Stimulated activated naive CD8-positive, alpha-beta T cell treated with anti-CD3 and anti-CD28 coated beads, Interleukin-15, Interleukin-2, amounts not matched to agents 100 ng/mL and 50 ng/mL, for 24 hours (primary cell): ENCODE measurements at regions not wholly inside any gene's neighbourhood (a gene's known extent, or its start where the extent isn't known, plus 50 kb on each side); places are given as distances from the start of the nearest gene placed in this dataset.

ENCODE experiments used
- H3K27ac Mint-ChIP-seq: one replicate; pipeline ENCODE4 v1.8.0; 2021; ENCODE audit warnings: mild to moderate bottlenecking, mixed read lengths
- H3K27me3 Mint-ChIP-seq: one replicate; pipeline ENCODE4 v1.8.0; 2021; ENCODE audit warnings: mixed read lengths
- H3K36me3 Mint-ChIP-seq: one replicate; pipeline ENCODE4 v1.8.0; 2021; ENCODE audit warnings: low read depth, mixed read lengths
- H3K4me1 Mint-ChIP-seq: one replicate; pipeline ENCODE4 v1.8.0; 2021; ENCODE audit warnings: low read depth, mixed read lengths
- H3K4me3 Mint-ChIP-seq: one replicate; pipeline ENCODE4 v1.8.0; 2021; ENCODE audit warnings: mild to moderate bottlenecking, mixed read lengths
- H3K9me3 Mint-ChIP-seq: one replicate; pipeline ENCODE4 v1.8.0; 2021; ENCODE audit warnings: mixed read lengths

DNA sequence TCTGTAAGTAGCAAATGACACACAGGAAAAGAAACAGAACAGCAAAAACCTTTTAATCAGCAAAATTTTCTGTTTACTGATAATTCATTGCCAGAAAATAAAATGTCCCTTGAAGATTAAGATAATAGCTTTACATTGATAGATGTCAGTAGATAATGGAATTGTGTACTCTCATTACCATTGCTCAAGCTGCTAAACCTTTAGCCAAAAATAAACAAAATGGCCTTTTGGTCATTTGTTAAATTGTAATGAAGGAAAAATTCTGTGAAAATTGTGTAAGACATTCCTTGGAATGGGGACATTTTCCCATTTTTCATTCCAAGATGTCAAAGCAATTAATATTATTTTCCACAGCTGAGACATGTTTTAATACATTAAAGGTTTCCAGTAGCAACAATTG is 189.8 kb downstream of the PLOD2 start:
- Mint-ChIP-seq H3K9me3 (no peaks in the 10 kb centered on the region), H3K4me3 (no peak overlapping the region), H3K4me1 (no peaks in the 10 kb centered on the region), H3K27ac (no peak overlapping the region), H3K36me3 (no peaks in the 10 kb centered on the region), H3K27me3 (no peaks in the 10 kb centered on the region)

DNA sequence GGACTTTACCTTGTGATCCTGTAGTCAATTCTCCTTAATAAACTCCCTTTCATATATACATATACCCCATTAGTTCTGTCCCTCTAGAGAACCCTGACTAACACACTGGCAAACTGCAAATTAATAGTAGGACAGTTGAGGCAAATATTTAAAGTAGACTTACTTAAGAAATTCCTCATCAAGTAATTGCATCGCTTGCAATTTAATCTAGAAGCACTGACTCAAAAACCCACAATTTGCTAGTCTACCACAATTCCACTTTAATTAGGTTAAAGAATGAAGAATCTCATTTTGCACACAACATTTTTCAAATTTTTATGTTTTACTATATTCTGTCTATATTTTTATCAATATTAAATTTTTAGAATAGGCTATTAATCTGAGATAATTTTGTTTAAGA is 188.1 kb downstream of the PLOD2 start:
- Mint-ChIP-seq H3K4me3 (no peak overlapping the region), H3K9me3 (no peaks in the 10 kb centered on the region), H3K4me1 (no peaks in the 10 kb centered on the region), H3K27me3 (no peaks in the 10 kb centered on the region), H3K36me3 (no peaks in the 10 kb centered on the region), H3K27ac (no peak overlapping the region)

DNA sequence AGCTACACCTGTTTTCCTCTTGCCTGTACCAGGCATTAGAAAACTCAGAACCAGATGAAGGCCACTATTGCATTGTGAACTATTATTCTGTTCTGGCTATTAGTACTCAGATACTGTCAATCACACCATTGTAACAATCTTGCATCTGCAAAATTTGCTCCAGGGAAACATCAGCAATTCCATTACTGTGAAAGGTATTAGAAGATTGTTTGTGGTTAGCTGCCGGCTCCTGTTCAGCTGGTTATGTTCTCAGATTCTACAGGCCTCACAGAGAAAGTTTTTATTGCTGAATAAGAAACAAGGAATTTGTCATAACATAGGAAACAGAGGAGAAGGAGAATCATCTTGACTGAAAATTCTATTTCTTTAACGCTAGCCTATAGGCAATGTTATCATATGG is 179.9 kb downstream of the PLOD2 start:
- no peaks in the 10 kb centered on the region for H3K27me3 Mint-ChIP-seq
- H3K4me3 Mint-ChIP-seq = no peak overlapping the region
- H3K4me1 Mint-ChIP-seq = no peaks in the 10 kb centered on the region
- no peak overlapping the region for H3K27ac Mint-ChIP-seq
- H3K36me3 Mint-ChIP-seq = no peaks in the 10 kb centered on the region
- peaks cover 8% of the 10 kb centered on the region for H3K9me3 Mint-ChIP-seq

DNA sequence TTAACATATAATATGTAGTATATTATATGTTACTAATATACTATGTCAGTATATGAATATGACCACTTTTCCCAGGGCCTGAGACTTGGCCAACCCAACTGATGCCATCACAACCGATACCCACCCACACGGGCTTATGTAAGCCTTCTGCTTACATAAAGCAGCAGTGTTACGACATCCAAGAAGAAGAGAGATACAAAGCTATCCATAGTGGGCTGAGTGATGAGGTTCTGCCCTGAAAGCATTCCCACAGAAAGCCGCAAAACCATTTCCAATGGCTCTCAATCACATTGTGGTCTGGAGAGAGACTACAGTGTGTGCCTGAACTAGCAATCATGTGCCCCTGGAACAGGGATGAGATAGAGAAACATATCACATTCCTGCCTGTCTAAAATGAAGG is 177.9 kb downstream of the PLOD2 start:
- Mint-ChIP-seq H3K4me1 (no peaks in the 10 kb centered on the region), H3K27ac (no peak overlapping the region), H3K36me3 (no peaks in the 10 kb centered on the region), H3K9me3 (peaks cover 8% of the 10 kb centered on the region), H3K27me3 (no peaks in the 10 kb centered on the region), H3K4me3 (no peak overlapping the region)
